Osteocyte (in vitro differentiated cells): ENCODE measurements at regions not wholly inside any gene's neighbourhood (a gene's known extent, or its start where the extent isn't known, plus 50 kb on each side); places are given as distances from the start of the nearest gene placed in this dataset.

Experiments
- DNase-seq: peaks from one replicate; pipeline ENCODE4 v3.0.0; 2021; ENCODE audit warnings: mixed read lengths; ENCODE audit not compliant: unreplicated experiment; ENCODE audit errors: extremely low spot score
- H3K27ac Mint-ChIP-seq: one replicate; pipeline ENCODE4 v1.8.0; 2021; ENCODE audit warnings: mild to moderate bottlenecking, mixed read lengths; ENCODE audit not compliant: unreplicated experiment
- H3K27me3 Mint-ChIP-seq: one replicate; pipeline ENCODE4 v1.8.0; 2021; ENCODE audit warnings: mixed read lengths; ENCODE audit not compliant: unreplicated experiment
- H3K36me3 Mint-ChIP-seq: one replicate; pipeline ENCODE4 v1.8.0; 2021; ENCODE audit warnings: mixed read lengths; ENCODE audit not compliant: unreplicated experiment
- H3K4me1 Mint-ChIP-seq: one replicate; pipeline ENCODE4 v1.8.0; 2021; ENCODE audit warnings: mixed read lengths; ENCODE audit not compliant: unreplicated experiment
- H3K4me3 Mint-ChIP-seq: one replicate; pipeline ENCODE4 v1.8.0; 2021; ENCODE audit warnings: mild to moderate bottlenecking, moderate library complexity, mixed read lengths; ENCODE audit not compliant: unreplicated experiment
- H3K9me3 Mint-ChIP-seq: one replicate; pipeline ENCODE4 v1.8.0; 2021; ENCODE audit warnings: mixed read lengths; ENCODE audit not compliant: unreplicated experiment
- TF ChIP-seq, protein P1 (sequence below): fragments of 200-600 bp; sonication (generic); IDR thresholded peaks from 2 replicates; pipeline ENCODE4 v1.5.0; 2021; ENCODE audit warnings: antibody characterized with exemption, mild to moderate bottlenecking, moderate library complexity

DNA sequence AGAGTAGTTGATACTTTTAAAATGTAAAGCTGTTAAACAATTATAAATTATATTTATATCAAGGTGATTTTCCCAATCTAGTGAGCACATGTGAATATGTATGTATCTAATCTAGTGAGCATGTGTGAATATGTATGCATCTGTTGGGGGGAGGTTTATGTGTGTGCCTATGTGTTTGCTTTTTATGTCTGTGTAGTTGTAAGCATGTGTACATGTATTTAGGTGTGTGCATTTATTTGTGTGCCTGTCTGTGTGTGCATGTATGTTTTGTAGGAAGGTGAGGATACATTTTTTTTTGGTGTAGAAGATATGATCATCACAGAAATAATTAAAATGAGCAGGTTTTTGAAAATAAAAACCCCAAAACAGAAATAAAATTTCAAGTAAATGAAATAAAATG lies 318.9 kb upstream of the CHRM3 start:
- no peaks in the 10 kb centered on the region for H3K27me3 Mint-ChIP-seq
- no peak overlapping the region for H3K4me3 Mint-ChIP-seq
- no peaks in the 10 kb centered on the region for H3K9me3 Mint-ChIP-seq
- no peak overlapping the region for H3K27ac Mint-ChIP-seq
- no peak for DNase-seq
- no peaks in the 10 kb centered on the region for H3K4me1 Mint-ChIP-seq
- TF ChIP-seq, protein P1, sequence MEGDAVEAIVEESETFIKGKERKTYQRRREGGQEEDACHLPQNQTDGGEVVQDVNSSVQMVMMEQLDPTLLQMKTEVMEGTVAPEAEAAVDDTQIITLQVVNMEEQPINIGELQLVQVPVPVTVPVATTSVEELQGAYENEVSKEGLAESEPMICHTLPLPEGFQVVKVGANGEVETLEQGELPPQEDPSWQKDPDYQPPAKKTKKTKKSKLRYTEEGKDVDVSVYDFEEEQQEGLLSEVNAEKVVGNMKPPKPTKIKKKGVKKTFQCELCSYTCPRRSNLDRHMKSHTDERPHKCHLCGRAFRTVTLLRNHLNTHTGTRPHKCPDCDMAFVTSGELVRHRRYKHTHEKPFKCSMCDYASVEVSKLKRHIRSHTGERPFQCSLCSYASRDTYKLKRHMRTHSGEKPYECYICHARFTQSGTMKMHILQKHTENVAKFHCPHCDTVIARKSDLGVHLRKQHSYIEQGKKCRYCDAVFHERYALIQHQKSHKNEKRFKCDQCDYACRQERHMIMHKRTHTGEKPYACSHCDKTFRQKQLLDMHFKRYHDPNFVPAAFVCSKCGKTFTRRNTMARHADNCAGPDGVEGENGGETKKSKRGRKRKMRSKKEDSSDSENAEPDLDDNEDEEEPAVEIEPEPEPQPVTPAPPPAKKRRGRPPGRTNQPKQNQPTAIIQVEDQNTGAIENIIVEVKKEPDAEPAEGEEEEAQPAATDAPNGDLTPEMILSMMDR = no peak
- H3K36me3 Mint-ChIP-seq = no peaks in the 10 kb centered on the region

DNA sequence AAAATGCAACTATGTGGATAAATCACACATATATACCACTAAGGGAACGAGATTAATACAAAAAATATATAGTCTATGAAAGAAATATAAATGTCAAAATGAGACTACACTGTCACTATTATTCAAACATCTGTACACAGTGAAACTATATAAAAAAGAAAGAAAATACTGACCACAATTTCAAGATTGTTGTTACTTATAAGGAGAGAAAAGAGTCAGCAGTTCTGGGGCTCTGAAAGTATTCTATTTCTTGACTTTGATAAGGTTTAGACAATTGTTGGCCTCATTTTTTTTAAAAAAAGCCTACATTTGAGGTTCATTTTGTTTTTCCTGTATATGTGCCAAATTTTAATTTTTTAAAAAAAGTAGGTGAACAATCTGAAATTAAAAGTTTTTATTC lies 319.3 kb upstream of the CHRM3 start:
- TF ChIP-seq, protein P1 = no peak
- no peak overlapping the region for H3K4me3 Mint-ChIP-seq

DNA sequence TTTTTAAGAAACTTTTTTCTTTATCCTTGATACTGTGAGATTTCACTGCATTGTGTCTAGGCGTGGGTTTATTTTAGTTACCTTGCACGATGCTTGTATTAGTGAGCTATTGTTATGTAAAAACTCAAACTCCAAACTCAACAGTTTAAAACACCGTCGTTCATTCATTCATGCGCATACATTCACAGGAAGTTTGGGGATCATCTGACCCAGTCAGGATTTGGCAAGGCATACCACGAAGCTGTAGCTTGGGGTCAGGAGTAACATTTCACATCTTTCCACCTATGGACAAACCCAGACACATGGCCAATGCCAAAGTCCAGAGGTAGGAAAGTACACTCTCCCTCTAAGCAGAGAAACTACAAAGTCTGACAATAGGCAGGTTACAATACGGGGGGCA lies 324.6 kb upstream of the CHRM3 start:
- DNase-seq = no peak
- no peak overlapping the region for H3K4me3 Mint-ChIP-seq

More for the DNA sequence above, 319.3 kb upstream of the CHRM3 start:
- Mint-ChIP-seq H3K27ac (no peak overlapping the region), H3K36me3 (no peaks in the 10 kb centered on the region), H3K9me3 (no peaks in the 10 kb centered on the region), H3K4me1 (no peaks in the 10 kb centered on the region), H3K27me3 (no peaks in the 10 kb centered on the region)
- no peak for DNase-seq

DNA sequence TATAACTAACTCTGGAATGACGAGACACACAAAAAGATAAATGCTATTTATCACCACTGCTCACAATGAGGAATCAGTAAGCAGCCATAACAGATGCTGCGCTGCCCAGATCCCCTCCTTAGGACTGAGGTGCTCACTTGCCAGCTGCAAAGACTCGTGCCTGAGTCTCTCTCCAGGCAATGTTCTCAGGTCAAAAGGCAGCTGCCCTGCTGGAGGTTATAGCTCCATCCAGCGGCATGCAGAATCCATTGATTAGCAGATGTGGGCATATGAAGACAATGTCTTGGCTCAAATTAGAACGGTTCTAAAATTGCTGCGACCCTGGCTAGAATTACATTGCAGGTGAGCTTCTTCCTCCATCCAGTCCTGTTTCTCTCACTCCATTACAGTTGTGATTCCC lies 328.2 kb upstream of the CHRM3 start:
- no peak overlapping the region for H3K27ac Mint-ChIP-seq
- peaks cover 3% of the 10 kb centered on the region for H3K27me3 Mint-ChIP-seq
- TF ChIP-seq, protein P1 = no peak
- no peaks in the 10 kb centered on the region for H3K4me1 Mint-ChIP-seq
- no peak for DNase-seq
- no peaks in the 10 kb centered on the region for H3K36me3 Mint-ChIP-seq
- H3K4me3 Mint-ChIP-seq = no peak overlapping the region
- H3K9me3 Mint-ChIP-seq = peaks cover 15% of the 10 kb centered on the region

More for the DNA sequence above, 324.6 kb upstream of the CHRM3 start:
- H3K36me3 Mint-ChIP-seq = no peaks in the 10 kb centered on the region
- H3K9me3 Mint-ChIP-seq = no peaks in the 10 kb centered on the region
- TF ChIP-seq, protein P1 = no peak
- H3K27ac Mint-ChIP-seq = no peak overlapping the region
- H3K27me3 Mint-ChIP-seq = peaks cover 3% of the 10 kb centered on the region
- H3K4me1 Mint-ChIP-seq = no peaks in the 10 kb centered on the region

DNA sequence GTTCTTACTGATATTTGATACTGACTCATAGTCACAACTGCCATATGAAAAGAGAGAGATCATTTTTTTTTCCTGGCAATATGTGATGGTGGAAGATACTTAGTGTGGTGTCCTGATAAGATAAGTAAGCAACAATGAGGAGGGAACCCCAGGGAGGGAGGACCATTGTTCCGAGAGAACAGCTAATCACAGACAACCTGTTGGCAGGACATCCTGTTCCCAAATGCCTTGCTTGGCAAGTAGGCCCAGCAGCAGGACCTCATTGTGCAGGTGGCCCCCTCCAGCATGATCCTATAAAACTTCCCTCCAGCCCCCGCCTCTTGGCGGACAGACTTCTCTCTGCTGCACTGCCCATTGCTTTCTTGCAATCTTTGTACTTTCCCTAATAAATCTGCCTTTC lies 329.4 kb upstream of the CHRM3 start:
- no peak overlapping the region for H3K4me3 Mint-ChIP-seq
- no peaks in the 10 kb centered on the region for H3K4me1 Mint-ChIP-seq
- no peak for DNase-seq
- no peaks in the 10 kb centered on the region for H3K36me3 Mint-ChIP-seq
- no peak overlapping the region for H3K27ac Mint-ChIP-seq
- TF ChIP-seq, protein P1 = no peak
- peaks cover 15% of the 10 kb centered on the region for H3K9me3 Mint-ChIP-seq
- peaks cover 3% of the 10 kb centered on the region for H3K27me3 Mint-ChIP-seq
